ENCODE measurements at regions not wholly inside any gene's neighbourhood (a gene's known extent, or its start where the extent isn't known, plus 50 kb on each side); places are given as distances from the start of the nearest gene placed in this dataset.

DNA sequence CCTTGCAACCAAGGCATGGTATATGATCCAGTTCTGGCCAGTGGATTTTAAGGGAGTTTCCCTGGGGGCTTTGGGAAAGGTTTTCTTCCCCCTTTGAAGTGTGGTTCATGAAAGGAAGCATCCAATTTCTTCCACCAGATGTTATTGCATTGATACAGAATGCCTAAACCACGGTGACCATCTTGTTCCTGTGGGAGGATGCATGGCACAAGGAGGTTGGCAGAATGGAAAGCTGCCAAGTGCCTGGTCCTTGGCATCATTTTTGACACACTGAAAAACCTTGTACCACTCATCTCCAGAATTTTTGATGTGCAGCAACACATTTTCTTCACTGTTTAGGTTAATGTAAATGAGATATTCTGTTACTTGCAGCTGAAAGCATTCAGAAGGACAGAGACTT is 55.2 kb upstream of the CXCR4 start:
- no peak for TF ChIP-seq EZH2 (IDR thresholded peaks at IDR 0.05; ENCODE audit: low read depth)
- TF ChIP-seq, protein P1, sequence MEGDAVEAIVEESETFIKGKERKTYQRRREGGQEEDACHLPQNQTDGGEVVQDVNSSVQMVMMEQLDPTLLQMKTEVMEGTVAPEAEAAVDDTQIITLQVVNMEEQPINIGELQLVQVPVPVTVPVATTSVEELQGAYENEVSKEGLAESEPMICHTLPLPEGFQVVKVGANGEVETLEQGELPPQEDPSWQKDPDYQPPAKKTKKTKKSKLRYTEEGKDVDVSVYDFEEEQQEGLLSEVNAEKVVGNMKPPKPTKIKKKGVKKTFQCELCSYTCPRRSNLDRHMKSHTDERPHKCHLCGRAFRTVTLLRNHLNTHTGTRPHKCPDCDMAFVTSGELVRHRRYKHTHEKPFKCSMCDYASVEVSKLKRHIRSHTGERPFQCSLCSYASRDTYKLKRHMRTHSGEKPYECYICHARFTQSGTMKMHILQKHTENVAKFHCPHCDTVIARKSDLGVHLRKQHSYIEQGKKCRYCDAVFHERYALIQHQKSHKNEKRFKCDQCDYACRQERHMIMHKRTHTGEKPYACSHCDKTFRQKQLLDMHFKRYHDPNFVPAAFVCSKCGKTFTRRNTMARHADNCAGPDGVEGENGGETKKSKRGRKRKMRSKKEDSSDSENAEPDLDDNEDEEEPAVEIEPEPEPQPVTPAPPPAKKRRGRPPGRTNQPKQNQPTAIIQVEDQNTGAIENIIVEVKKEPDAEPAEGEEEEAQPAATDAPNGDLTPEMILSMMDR (conservative IDR thresholded peaks at IDR 0.05), result no peak
